MG63 (cell line): ENCODE measurements at regions not wholly inside any gene's neighbourhood (a gene's known extent, or its start where the extent isn't known, plus 50 kb on each side); places are given as distances from the start of the nearest gene placed in this dataset.

Source experiments
- DNase-seq: peaks from one replicate; pipeline ENCODE4 v3.0.0-alpha.2; 2020
- H3K27me3 ChIP-seq: fragments of 250-450 bp; sonication (Bioruptor Pico); 2 replicates; pipeline ENCODE4 v1.5.1; 2020; ENCODE audit warnings: mild to moderate bottlenecking, moderate library complexity
- H3K36me3 ChIP-seq: fragments of 250-450 bp; sonication (Bioruptor Pico); 2 replicates; pipeline ENCODE4 v1.5.1; 2020; ENCODE audit warnings: mild to moderate bottlenecking, moderate library complexity
- H3K4me3 ChIP-seq: fragments of 250-450 bp; sonication (Bioruptor Pico); 2 replicates; pipeline ENCODE4 v1.5.1; 2020; ENCODE audit warnings: mild to moderate bottlenecking, moderate library complexity
- H3K9me3 ChIP-seq: fragments of 250-450 bp; sonication (Bioruptor Pico); 2 replicates; pipeline ENCODE4 v1.5.1; 2020; ENCODE audit warnings: mild to moderate bottlenecking, moderate library complexity

DNA sequence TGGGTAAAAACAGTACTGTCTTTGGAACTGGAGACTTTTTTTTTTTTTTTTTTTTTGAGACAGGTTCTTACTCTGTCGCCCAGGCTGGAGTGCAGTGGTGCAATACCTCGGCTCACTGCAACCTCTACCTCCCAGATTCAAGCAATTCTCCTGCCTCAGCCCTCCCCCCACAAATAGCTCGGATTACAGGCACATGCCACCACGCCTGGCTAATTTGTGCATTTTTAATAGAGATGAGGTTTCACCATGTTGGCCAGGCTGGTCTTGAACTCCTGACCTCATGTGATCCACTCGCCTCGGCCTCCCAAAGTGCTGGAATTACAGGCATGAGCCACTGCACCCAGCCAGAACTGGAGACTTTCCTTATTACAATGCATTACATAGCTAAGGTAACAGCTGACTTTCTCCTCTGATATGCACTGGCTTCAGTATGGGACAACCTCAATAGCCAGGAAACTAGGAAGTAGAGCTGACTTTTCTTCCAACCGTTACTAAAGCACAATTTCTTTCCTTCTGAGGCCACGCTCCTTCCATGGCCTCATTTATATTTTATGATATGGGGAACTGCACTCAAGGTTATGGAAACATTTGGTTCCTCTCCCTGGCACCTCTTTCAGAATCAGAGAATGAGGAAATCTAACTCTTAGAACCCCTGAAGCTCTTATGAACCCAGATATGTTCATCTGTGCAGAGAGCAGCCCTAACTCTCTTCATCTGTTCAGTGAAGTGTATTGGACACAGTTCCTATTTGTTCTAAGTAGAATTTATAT lies 53.5 kb upstream of the FAM9B start:
- no peaks in the 10 kb centered on the region for H3K36me3 ChIP-seq
- H3K4me3 ChIP-seq: no peak overlapping the region
- H3K27me3 ChIP-seq: no peaks in the 10 kb centered on the region
- H3K9me3 ChIP-seq: no peaks in the 10 kb centered on the region
- no peak for DNase-seq

DNA sequence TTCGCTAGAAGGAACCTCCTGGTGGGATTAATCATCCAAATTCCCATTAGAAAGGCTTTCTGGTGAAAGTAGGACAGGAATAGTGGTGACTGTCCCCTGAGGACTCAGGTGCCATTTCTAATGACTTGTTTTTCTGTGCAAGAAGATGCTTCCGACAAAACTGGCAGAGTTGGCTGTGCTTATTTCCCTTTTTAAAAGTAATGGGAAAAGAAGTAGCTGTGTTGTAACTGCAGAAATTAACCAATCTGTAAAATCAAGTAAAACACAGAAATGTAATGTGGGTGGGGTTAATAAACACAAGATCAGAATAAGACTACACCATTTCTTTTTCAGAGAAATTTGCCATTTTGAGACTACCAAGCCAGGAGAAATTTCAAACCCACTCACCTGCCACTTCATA lies 55.0 kb upstream of the FAM9B start:
- no peak for DNase-seq
- Histone ChIP-seq H3K27me3 (no peaks in the 10 kb centered on the region), H3K36me3 (no peaks in the 10 kb centered on the region), H3K4me3 (no peak overlapping the region), H3K9me3 (no peaks in the 10 kb centered on the region)

DNA sequence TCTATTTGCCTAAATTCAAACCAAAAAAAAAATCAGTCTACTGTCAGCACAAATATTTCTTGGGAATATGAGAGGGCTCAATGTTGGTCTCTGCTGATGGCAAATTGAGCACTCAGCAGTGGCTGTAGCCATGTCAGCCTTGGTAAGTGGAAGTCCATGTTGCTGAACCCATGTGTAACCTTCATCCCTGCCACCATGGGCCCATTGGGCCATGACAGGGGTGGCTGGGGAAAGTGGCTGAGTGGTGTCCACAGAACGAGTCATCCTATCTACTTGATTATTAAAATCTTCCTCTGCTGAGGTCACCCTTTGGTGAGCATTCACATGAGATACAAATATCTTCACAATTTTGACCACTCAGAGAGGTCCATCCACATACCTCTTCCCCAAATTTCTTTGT lies 56.8 kb upstream of the FAM9B start:
- H3K27me3 ChIP-seq: no peaks in the 10 kb centered on the region
- DNase-seq: no peak
- no peak overlapping the region for H3K4me3 ChIP-seq
- H3K9me3 ChIP-seq: no peaks in the 10 kb centered on the region
- H3K36me3 ChIP-seq: no peaks in the 10 kb centered on the region

- Histone ChIP-seq H3K36me3 (no peaks in the 10 kb centered on the region), H3K4me3 (no peak overlapping the region), H3K27me3 (no peaks in the 10 kb centered on the region), H3K9me3 (no peaks in the 10 kb centered on the region)
- DNase-seq: no peak
Measured at GRCh38 chrX:9091258-9091657, 57.3 kb upstream of the FAM9B start.

DNA sequence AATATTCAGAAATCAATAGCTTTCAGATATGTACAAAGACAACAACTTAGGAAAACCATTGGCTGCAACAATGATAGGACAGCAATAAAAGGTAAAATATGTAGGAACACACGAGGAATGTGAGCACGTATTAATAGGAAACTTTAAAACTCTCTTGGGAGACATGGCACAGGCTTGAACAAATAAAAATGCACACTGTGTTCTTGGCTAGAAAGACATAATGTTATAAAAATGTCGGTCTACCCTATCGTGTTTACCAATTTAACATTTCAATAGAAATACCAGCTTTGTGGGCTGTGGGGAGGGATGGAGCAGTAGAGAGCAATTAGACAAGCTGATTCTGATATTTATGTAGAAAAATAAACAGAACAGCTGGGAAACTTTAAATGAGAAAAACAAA lies 69.0 kb upstream of the FAM9B start:
- Histone ChIP-seq H3K36me3 (no peaks in the 10 kb centered on the region), H3K4me3 (no peak overlapping the region), H3K9me3 (no peaks in the 10 kb centered on the region), H3K27me3 (no peaks in the 10 kb centered on the region)
- no peak for DNase-seq

DNA sequence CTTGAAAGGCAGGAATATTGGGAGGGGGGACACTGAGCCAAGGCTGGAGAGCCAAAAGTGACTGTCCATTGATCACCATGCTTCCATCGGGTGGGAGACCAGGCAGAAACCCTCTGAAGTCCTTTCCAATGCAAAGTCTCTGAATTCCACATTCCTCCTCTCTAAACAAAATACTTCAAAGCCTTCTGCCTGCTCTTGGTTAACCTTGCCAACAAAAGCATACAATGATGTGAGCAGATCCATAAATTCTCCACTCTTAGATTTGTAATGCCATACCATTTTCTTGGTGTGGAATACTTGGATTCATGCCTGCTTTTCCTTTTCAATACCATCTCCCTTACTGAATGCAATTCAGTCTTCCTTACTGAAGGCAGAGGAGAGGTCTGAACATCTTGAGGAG lies 74.1 kb upstream of the FAM9B start:
- Histone ChIP-seq H3K27me3 (no peaks in the 10 kb centered on the region), H3K9me3 (no peaks in the 10 kb centered on the region), H3K36me3 (no peaks in the 10 kb centered on the region), H3K4me3 (no peak overlapping the region)
- no peak for DNase-seq

DNA sequence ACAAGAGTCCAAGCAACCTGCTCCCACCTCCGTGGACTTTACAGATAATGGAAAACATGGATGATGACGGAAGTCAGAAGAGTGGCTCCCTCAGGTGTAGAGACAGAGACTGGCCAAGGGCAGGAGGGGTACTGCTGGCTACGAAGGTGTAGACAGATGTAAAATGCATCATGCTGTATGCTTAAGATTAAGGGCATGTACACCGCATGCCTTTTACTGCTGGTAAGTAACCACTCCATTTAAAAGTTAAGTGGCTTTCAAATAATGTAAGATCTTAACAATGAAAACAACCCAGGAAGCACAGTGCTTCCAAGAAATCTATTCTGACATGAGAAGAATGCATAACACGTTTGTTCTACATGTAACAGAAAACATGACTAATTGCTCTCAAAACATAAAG lies 76.9 kb upstream of the FAM9B start:
- DNase-seq: no peak
- Histone ChIP-seq H3K4me3 (no peak overlapping the region), H3K36me3 (no peaks in the 10 kb centered on the region), H3K9me3 (no peaks in the 10 kb centered on the region), H3K27me3 (no peaks in the 10 kb centered on the region)

GRCh38 chrX:9114245-9114644 lies 80.3 kb upstream of the FAM9B start:
- no peaks in the 10 kb centered on the region for H3K36me3 ChIP-seq
- H3K9me3 ChIP-seq: no peaks in the 10 kb centered on the region
- H3K27me3 ChIP-seq: no peaks in the 10 kb centered on the region
- no peak for DNase-seq
- no peak overlapping the region for H3K4me3 ChIP-seq

DNA sequence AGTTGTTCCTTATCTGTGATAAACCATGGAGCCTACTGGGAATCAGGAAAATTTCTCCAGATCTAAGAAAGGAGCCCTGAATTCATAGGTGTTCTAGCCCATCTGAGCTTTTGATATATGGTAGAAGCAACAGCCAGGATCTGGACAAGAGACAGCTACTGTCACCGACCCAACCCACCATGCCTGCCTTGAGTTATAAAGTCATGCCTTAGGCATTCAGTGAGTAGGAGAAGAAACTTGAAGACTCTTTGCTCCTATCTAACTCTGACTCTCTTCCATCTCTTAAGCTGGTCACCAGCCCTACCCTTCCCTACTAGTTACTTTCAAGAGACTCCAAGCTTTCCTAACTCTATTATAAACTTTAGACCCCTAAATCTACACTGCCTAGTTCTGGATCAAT lies 83.9 kb upstream of the FAM9B start:
- H3K4me3 ChIP-seq: no peak overlapping the region
- no peak for DNase-seq
- no peaks in the 10 kb centered on the region for H3K9me3 ChIP-seq
- H3K27me3 ChIP-seq: no peaks in the 10 kb centered on the region
- no peaks in the 10 kb centered on the region for H3K36me3 ChIP-seq

- Histone ChIP-seq H3K9me3 (no peaks in the 10 kb centered on the region), H3K4me3 (no peak overlapping the region), H3K27me3 (no peaks in the 10 kb centered on the region), H3K36me3 (no peaks in the 10 kb centered on the region)
- DNase-seq: no peak
Measured at GRCh38 chrX:9122519-9123245, 88.8 kb upstream of the FAM9B start.

GRCh38 chrX:9127986-9128385 lies 94.1 kb upstream of the FAM9B start:
- no peaks in the 10 kb centered on the region for H3K9me3 ChIP-seq
- no peaks in the 10 kb centered on the region for H3K27me3 ChIP-seq
- no peak for DNase-seq
- H3K4me3 ChIP-seq: no peak overlapping the region
- H3K36me3 ChIP-seq: no peaks in the 10 kb centered on the region

DNA sequence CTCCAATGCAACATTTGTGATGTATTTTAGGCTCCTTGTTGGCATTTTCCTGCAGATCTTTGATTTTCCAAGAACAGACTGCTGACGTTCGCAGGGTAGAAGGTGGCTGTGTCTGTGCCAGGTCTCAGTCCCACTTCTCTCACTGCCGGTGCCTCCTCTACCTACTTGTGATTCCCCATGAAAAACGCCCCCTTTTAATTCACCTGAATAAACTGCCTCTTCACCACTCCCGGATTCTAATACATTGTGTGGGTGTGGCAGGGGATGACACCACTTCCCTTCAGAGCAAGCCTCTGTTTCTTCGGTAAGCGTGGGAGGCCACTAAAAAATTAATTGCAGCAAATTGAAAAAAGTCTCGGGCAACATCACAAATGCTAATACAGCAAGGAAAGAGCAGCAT lies 96.1 kb upstream of the FAM9B start:
- H3K4me3 ChIP-seq: no peak overlapping the region
- DNase-seq: no peak
- no peaks in the 10 kb centered on the region for H3K36me3 ChIP-seq
- no peaks in the 10 kb centered on the region for H3K9me3 ChIP-seq
- no peaks in the 10 kb centered on the region for H3K27me3 ChIP-seq

- H3K4me3 ChIP-seq: no peak overlapping the region
- H3K27me3 ChIP-seq: no peaks in the 10 kb centered on the region
- DNase-seq: no peak
- H3K9me3 ChIP-seq: no peaks in the 10 kb centered on the region
- H3K36me3 ChIP-seq: no peaks in the 10 kb centered on the region
Measured at GRCh38 chrX:9131066-9131465, 97.1 kb upstream of the FAM9B start.

DNA sequence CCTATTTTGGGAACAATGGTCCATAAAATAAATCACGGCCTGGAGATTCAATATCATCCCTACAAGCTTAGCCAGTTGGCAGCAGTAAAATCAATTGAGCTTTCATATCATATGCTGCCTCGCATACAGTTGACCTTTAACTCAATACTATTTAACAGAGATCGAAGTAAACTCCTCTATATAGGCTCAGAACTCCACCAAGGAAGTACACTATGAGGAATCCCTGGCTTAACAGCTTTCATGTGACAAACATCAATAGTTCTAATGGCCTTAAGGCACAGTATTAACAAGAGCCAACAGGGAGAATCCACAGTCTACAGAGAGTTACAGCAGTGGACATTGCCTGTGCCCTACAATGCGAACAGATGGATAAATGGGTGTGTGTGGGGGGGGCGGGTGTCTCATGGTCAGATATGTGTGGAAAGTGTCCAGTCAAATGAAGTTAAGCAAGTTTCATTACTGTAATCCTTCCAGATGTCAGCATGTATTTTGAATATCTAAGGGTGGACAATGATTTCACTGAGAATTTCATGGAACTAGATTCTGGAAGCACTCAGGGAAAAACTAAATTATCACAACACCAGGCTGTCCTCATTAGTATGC lies 98.2 kb upstream of the FAM9B start:
- no peaks in the 10 kb centered on the region for H3K27me3 ChIP-seq
- H3K9me3 ChIP-seq: no peaks in the 10 kb centered on the region
- H3K4me3 ChIP-seq: no peak overlapping the region
- no peak for DNase-seq
- no peaks in the 10 kb centered on the region for H3K36me3 ChIP-seq

GRCh38 chrX:9133426-9133825 lies 99.5 kb upstream of the FAM9B start:
- Histone ChIP-seq H3K36me3 (no peaks in the 10 kb centered on the region), H3K27me3 (no peaks in the 10 kb centered on the region), H3K9me3 (no peaks in the 10 kb centered on the region), H3K4me3 (no peak overlapping the region)
- DNase-seq: no peak

GRCh38 chrX:9134366-9134765 lies 100.4 kb upstream of the FAM9B start:
- Histone ChIP-seq H3K36me3 (no peaks in the 10 kb centered on the region), H3K4me3 (no peak overlapping the region), H3K27me3 (no peaks in the 10 kb centered on the region), H3K9me3 (no peaks in the 10 kb centered on the region)
- DNase-seq: no peak

- Histone ChIP-seq H3K36me3 (no peaks in the 10 kb centered on the region), H3K4me3 (no peak overlapping the region), H3K27me3 (no peaks in the 10 kb centered on the region), H3K9me3 (no peaks in the 10 kb centered on the region)
- DNase-seq: no peak
Measured at GRCh38 chrX:9135901-9136510, 102.1 kb upstream of the FAM9B start.
